Prostate gland (tissue), 2 donors: ENCODE measurements at regions not wholly inside any gene's neighbourhood (a gene's known extent, or its start where the extent isn't known, plus 50 kb on each side); places are given as distances from the start of the nearest gene placed in this dataset.

Experiments used
- POLR2A ChIP-seq: fragments of 450-650 bp; IDR thresholded peaks from one replicate; pipeline ENCODE4 v1.6.1; 2016; ENCODE audit warnings: antibody characterized with exemption, mild to moderate bottlenecking
- TF ChIP-seq, protein P1 (sequence below), 4 experiments: fragments of 200-600 bp in 2 of 4; fragments of 450-650 bp in 2 of 4; sonication (generic) in 2 of 4; IDR thresholded peaks; 1 replicate in 3 of 4; 2 replicates in 1 of 4; pipeline ENCODE4 v1.5.1; 2016 to 2019; ENCODE audit warnings: antibody characterized with exemption in 4 of 4, mild to moderate bottlenecking in 2 of 4, moderate library complexity in 2 of 4

DNA sequence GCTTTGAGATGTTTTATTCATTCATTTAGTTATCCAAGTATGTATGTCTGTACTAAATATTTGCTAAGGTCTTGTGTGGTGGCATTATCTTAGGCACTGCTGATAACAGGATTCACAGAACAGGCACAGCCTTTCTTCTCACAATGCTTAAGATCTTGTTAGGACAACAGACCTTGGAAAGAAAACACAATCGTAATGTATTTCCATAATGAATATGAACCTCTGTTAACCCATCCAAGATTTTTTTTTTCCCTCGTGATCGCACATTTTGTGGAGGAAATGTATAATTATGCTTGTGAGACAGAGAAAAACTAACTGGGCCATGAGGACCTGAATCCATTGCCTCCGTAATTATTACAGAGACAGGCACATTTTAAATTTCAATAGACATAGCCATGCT, 121.9 kb downstream of the NPIPB5 start:
- TF ChIP-seq, protein P1, sequence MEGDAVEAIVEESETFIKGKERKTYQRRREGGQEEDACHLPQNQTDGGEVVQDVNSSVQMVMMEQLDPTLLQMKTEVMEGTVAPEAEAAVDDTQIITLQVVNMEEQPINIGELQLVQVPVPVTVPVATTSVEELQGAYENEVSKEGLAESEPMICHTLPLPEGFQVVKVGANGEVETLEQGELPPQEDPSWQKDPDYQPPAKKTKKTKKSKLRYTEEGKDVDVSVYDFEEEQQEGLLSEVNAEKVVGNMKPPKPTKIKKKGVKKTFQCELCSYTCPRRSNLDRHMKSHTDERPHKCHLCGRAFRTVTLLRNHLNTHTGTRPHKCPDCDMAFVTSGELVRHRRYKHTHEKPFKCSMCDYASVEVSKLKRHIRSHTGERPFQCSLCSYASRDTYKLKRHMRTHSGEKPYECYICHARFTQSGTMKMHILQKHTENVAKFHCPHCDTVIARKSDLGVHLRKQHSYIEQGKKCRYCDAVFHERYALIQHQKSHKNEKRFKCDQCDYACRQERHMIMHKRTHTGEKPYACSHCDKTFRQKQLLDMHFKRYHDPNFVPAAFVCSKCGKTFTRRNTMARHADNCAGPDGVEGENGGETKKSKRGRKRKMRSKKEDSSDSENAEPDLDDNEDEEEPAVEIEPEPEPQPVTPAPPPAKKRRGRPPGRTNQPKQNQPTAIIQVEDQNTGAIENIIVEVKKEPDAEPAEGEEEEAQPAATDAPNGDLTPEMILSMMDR (IDR thresholded peaks at IDR 0.05), result no peak
- TF ChIP-seq POLR2A, result no peak
